CD4-positive, alpha-beta T cell treated with Interleukin-4 for 4 hours (primary cell): ENCODE measurements at regions not wholly inside any gene's neighbourhood (a gene's known extent, or its start where the extent isn't known, plus 50 kb on each side); places are given as distances from the start of the nearest gene placed in this dataset.

Source experiments
- DNase-seq: peaks from one replicate; pipeline ENCODE4 v3.0.0-alpha.2; 2020

DNA sequence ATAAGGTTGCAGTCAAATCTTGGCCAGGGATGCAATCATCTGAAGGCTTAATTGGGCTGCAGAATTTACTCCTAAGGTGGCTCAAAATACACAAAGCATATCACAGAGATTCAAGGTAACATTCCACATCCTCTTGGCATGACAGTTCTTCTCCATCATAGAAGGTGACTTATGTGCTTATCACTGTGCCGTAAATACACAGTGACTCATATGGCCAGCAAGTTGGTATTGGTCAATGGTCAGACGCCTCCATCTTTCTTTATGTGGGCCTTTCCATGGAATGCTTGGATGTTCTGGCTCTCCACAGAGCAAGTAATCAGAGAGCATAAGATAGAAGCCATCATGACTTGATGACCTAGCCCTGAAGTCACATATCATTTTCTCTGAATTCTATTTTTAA, 168.8 kb upstream of the ST8SIA2 start:
- DNase-seq: no peak

DNA sequence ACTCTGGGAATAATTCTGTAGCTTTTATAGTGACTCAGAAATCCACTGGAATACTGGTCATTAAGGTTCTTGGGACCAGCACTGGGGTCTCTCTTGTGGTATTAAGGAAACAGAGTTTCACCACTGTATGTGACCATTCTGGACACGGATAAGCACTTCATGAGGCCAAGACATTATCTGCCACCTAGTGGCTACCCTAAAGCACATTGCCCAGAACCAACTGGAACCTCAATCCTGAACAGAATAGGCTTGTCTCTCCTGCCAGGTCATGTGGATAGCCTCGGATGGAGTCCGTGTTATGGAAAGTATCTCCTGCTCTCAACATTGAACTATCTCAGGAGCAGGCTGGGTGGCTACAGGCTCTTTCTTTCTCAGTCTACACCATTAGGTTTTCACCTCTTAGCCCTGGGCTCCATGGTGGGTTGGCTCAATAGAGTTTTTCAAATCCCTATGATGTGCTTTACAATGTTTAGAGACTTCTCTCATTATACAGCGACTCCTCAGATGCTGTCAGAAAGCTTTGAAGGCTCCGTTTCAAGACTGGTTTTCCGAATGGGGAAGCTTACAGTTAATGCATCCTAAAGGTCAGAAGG, 167.6 kb upstream of the ST8SIA2 start:
- DNase-seq: peak; percentile 10

DNA sequence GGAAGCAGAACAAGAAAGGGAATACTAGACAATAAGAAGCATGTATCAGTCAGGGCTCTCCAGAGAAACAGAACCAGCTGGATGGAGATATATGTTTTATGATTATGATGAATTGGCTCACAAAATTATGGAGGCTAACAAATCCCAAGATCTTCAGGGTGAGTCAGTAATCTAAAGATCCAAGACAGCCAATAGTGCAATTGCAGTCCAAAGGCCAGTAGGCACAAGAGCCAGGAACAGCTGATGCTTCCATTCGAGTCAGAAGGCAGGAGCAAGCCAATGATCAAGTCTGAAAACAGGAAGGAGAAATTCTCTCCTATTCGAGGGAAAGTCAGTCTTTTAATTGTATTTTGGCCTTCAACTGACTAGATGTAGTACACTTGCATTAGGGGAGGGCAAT, 164.9 kb upstream of the ST8SIA2 start:
- no peak for DNase-seq

DNA sequence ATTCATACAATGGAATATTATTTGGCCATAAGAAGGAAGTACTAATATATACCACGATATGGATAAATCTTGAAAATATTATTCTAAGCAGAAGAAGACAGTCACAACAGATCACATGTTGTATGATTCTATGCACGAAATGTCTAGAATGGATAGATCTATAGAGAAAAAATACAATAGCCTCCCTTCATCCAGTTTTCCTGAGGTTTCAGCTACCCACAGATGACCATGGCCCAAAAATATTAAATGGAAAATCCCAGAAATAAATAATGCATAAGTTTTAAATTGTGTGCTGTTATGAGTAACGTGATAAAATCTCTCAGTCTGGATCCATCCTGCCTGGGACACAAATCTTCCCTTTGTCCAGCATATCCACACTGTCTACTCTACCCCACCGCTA, 162.2 kb upstream of the ST8SIA2 start:
- no peak for DNase-seq

DNA sequence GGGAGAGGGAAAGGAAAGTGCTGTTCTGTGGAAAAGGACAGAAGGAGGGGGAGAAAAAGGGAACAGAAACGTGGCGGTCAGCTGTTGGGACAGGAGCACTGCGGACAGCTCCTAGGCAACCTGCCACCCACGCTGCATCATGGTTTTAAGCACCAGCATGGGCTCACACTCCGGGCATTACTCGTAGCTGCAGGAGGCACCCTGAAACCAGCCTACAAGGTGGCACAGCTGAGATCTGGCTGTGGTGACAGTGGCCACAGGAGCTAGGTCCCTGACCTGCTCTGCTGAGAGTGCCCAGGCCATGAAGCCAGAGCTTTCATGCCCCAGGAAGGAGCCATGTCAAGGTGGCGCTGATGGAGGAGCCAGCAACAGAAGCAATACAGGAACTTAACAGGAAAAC, 161.4 kb upstream of the ST8SIA2 start:
- no peak for DNase-seq

DNA sequence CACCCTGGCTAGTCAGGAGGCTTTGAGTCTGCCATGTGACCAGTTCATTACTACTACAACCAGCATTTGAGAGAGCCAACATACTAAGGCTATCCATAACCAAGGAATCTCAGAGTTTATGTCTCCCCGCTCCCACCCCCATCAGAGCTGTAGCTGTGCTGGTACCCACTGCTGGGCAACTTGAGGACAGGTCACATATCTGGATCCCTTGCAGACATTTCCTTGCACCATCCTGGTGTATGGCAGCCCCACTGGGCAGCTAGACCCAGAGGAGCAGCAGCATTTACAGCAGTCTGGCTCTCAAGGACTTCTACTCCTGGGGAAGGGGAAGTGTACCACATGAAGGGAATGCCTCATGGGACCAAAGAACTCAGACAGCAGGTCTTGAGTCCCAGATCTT, 160.8 kb upstream of the ST8SIA2 start:
- DNase-seq: no peak

DNA sequence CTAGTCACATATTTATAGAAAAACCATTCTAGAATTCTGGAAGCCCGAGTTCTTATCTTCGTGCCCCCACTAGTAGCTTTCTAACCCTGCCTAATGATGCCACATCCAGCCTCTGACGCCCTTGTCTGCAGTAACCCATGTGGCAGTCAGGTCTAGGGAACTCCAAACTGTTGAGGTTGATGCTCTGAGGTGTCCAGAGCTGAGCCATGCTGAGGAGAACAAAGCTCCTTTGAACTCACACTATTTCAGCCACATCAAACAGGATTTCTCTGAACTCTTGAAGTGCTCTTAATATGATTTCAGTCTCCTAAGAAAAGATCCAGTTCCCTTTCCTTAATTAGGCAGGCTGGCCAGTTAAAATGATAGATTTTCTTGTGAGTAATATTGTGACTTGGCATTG, 150.5 kb upstream of the ST8SIA2 start:
- DNase-seq: no peak

DNA sequence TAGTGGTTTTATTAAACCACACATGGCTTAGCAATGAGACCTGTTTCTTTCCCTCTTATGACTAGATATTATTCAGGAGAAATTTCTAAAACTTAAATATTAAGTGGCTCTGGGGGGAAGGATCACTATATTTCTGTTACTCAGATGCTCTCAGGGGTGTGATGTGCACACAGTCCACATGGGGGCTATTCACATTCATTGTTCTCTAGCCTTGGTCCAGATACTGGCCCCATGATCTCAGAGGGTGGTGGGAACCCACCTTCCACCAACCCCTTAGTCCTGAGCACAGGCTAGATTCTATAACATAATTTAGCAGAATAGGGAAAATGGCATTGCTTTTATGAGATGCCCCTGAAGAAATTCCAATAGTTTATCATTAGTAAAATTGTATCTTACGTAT, 149.0 kb upstream of the ST8SIA2 start:
- DNase-seq: no peak

DNA sequence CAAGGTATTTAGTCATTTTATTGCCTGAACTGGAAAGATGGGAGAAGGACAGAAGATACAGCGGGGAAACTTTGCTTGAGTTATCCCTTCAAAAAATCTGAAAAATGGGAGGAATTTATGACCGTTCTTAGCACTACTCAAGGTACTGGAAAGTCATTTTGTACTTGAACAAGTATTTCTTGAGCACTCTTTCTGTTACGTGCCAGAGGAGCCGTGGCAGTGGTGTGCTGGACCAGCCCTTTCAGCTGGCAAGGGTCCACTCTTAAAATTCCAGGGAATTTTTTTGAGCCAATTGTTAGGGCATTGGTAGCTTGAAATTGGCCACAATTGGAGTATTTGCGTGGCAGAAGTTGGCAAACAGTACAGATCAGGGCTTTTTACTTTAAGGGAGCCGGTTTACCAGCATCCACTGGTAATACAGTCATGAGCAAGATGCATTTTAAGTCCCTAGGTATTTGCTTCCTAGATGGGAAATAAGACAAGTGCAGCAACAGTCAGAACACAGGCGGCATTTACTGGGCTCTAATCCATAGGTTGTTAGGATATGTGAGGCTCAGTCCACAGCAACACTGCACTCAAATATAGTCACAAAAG, 145.9 kb upstream of the ST8SIA2 start:
- no peak for DNase-seq

DNA sequence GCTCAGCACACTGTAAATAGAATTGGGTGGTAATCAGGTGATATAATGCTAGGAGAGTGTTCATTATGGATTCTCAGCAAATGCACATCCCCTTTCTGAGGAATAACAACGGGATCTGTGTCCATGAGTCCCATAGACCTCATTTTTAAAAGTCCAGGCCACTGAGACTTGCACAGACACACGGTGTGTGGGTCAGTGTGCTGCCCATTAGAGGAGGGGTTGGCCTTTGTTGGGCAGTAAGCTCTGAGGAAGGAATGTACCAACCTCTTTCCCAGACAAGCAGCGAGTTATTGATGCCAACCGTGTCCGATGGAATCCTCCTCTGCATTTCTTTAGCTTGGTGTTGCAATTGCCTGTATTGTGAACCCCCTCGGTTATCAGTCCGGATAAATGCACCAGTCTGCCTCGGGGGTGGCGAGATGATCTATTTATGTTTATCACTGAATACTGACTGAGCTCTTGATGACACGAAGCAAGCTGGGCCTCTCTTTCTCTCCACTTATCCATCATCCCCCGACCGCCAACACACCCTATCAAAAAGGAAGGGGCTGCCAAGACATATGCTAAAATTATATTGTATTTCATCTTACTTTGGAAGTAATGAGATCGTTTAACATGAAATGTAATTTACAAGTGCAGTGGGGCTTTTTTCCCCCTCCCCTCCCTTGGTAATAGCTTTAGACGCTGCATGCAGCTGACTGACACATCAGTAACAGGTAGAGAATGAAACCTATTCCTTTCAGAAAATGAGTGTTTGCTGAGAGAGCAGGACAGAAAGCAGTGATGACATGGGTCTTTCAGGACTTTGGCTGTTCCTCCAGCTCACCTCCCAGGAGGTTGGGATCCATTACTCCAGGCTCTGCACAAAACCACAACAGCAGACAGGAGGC, 126.6 kb upstream of the ST8SIA2 start:
- DNase-seq: no peak

DNA sequence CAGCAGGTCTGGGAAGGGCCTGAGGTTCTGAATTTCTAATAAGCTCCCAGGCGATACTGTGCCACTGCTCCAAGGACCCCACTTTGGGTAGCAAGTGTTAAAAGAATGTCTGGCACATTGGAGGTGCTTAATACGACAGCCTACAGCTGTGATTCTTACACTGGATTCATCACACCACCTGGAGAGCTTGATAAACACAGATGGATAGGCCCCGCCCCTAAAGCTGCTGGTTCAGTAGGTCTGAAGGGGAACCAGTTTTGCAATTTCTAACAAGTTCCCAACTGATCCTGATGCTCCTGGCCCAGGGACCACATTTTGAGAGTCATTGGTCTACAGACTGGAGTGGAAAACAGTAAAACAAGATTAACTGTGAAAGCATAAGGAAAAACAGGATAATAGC, 124.8 kb upstream of the ST8SIA2 start:
- no peak for DNase-seq

DNA sequence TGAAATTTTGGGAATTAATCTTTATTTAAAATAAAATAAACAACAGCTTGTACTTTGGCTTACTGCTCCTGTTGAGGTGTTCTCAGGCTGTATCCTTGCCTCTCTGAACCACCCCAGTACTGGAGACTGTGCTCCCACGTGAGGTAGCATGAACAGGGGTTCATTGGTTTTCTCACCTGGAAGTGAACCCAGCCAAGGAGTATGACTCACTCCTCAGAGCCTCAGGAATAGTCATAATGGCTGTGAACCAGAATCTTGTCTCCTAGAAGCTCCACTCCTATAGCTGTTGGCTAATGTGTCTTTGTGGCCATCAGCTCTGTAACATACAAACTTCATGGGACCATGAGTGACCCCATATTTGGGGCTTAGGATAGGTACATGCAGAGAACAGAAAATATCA, 122.5 kb upstream of the ST8SIA2 start:
- DNase-seq: no peak

DNA sequence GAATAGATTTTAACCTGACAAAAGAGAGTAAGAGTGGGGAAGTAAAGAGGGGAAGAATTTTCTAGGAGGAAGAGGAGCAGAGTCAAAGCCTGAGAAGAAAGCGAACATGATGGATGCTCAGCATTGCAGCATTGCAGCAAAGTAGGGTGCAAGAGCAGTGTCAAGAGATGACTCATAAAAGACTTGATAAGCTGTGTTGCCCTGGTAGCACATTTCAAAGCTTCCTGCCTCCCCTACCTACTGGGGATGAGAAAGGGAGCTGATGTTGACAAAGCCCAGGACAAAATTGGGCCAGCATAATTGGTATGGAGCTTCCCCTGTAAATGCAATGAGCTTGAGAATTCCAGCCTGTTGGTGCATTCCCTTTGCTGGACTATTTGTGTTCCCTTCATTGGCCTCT, 121.6 kb upstream of the ST8SIA2 start:
- DNase-seq: no peak

DNA sequence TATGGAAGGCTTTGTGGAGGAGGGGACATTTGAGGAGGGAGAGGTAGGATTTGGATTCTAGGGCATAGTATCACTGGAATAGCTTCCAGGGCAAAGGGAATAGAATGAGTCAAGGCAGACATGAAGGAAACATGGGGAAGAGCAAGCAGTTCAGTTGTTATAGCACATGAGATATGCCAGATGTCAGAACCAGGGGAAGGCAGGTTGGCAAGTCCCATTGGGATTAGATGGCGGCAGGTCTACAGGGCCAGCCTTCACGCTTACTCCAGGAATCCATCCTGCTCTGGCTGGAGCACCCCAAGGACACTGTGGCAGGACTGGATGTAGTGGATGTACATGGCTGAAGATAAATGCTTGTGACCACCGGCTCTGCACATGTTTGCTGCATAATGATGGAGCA, 120.4 kb upstream of the ST8SIA2 start:
- no peak for DNase-seq

DNA sequence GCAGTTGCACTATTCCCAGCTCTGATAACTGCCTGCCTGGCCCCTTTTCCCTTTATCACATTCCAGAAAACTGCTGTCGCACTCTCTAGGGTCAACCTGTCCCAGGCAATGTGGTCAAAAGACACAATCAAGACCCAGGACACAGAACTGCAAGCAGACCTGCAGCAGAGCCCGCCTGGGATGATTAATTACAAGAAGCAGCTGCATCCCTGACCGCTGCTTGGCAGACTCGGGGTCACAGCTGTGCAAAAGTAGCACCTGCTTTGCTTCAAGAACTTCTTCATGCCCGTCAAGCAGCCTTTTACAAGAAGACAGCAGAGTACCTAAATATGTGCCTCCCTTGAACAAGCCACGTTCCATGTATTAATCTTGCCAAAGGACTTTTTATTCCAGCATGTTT, 120.0 kb upstream of the ST8SIA2 start:
- no peak for DNase-seq

DNA sequence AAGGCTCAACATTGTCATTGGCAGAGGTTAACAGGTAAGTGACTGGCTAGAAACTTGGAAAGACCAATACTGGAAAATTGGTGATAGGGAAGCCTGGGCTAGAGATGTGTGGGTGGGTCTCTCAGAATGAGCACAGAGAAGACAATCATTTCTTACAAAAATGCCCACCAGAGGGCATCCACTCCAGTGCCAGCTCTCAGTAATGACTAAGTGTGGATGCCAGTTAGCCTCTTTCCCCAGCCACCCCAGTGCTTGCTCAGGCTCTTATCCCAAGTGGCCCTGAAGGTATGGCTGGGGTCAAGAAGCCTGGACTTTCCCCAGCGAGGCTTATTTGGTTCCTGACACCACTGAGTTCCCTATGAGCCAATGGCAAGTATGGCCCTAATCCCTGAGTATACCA, 115.9 kb upstream of the ST8SIA2 start:
- DNase-seq: no peak

DNA sequence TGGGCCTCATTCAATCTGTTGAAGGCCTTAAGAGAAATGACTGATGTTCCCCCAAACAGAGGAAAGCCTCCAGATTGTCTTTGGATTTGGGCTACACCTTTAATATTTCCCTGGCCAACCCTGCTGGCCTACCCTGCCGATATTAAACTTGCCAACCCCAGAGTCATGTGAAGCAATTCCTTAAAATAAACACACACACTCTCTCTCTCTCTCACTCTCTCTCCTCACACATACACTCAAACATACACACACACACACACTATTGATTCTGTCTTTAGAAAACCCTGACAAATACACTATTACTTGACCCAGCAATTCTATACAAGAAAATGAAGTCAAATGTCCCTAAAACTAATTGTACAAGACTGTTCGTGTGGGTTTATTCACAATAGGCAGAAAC, 109.9 kb upstream of the ST8SIA2 start:
- DNase-seq: no peak

DNA sequence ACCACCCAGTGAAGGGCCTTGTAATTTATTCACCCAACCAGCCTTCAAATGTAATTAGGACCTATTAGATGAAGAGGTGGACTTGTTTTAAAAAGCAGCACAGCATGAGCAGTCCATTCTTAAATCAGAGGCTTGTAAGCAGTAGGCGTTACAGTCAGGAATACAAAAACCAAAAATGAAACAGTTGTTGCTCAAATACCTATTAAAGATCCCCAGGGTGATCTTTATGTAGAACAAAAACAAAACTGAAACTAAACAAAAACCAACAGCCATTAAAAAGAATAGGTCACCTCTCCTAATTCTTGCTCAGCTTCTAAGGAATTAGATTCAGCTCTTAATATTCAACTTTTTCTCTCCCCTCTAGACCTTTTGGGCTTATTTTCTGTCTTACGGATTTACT, 104.9 kb upstream of the ST8SIA2 start:
- no peak for DNase-seq

DNA sequence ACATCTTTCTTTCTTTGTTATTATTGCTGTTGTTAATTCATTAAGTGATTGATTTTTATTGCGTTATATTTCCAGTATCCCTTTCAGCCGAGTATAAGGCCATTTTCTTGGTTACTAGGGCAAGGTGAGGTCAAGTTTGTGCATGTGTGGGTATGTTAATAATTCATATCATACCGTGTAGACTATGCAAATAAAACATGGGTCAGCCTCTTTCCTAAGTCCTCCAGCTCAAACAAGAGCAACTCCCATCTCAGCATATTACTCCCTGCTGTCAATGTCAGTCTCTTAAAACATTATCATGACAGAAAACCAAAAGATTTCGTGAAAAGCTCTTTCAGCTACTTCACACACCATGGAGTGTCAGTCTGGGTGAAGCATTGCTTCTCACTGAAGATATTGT, 103.9 kb upstream of the ST8SIA2 start:
- DNase-seq: no peak

DNA sequence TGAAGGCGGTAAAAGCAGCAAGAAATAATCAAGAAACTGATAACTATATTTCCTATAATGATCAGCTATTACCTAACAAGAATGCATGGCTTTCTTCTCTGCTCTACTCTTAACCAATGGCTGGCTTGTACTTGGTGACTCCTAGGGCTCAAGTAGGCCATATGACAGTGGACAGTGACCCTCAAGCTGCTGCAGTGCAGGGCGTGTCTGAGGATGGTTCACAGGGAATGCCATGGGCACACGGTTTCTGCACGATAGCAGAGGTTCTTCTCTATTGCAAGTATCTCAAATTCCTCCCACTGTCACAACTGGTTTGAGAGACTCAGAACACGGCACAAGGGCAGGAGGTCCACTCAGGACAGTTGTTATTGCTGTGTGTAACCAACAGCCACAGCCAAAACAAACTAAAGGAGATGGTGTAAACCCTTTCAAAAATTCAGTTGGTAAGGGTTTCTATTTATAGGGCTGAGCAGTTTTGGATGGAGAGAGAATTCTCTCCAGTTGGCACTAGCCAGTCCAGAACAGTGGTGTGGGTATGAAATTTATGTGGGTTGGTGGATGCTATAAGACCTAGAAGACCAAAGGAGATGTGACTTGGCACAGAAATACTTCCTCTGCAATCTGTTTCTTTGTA, 103.2 kb upstream of the ST8SIA2 start:
- no peak for DNase-seq

DNA sequence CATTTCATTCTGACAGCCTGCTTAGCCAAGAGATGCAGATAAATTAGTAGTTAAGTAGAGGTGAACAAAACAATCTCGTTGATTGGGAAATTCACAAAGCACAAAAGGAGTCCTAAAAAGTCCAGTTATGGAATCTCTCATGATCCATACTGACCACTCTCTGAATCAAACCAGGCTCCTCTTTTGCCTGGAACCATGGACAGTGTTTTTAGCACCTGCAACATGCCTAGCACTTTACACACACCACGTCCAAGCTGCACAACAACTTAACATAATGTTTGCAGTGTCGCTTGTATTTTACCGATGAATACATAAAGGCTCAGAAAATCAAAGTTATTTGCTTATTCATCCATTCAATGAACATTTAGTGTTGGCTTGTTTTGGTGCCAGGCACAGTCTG, 101.8 kb upstream of the ST8SIA2 start:
- no peak for DNase-seq

DNA sequence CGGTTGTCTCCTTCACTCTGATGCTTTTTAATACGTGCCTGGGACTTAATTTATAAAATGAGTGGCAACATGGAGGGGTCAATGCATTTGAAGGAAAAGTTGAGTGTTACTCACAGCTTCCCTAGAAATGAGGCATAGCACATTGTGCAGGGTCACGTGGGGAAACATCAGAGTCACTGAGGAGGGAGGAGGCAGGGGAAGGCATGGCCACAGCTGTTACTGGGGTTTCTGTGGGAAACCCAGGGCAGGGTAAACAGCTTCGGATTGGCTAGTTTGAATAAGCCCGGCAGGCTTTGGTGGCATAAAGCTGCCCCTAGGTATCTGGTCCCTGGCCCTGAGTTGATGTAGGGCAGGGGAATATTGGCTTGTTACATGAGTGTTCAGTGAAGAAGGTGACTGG, 98.9 kb upstream of the ST8SIA2 start:
- no peak for DNase-seq

DNA sequence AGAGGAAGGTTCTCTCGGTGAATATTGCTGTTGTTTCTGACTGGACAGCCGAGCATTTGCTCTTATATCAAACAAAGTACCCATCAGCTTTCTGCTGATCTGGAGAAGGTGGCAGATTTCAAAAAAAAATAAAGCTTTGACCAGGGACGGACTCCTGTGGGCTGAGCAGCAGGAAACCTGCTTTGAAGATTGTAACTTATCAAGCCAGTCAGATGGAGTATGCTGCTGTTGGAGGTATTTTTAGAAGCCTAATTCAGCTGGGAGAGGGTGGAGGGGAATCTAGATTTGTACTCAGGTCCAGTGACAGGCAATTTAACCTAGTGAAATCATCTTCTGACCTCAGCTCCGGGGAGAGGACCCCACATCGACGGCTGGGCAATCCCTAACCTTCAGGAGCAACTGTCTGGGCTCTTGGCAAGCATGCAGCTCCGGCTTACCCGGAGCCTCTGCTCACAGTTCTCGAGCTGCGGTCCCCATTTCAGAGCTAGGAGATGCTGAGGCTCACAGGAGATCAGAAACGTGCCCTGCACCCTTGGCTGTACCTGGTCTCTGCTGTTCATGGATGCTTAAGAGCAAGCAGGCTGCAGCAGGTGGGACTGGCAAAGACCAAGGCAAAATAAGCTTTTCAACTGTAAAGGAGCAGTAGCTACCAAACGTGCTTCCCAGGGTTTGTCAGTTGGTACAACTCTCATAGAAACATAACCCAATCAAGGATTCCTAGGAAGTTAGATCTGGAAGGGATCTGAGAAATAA, 89.3 kb upstream of the ST8SIA2 start:
- DNase-seq: no peak
